ENCODE measurements at regions not wholly inside any gene's neighbourhood (a gene's known extent, or its start where the extent isn't known, plus 50 kb on each side); places are given as distances from the start of the nearest gene placed in this dataset.

GRCh38 chr9:107730666-107731065, 241.1 kb upstream of the KLF4 start:
- TF ChIP-seq POLR2A (IDR thresholded peaks at IDR 0.05), result no peak
- TF ChIP-seq CTCF (IDR thresholded peaks at IDR 0.05), result no peak
- Histone ChIP-seq H3K4me1 (peaks cover 13 to 36% (median 27%) of the 10 kb centered on the region in 3 donors), H3K27me3 (no peaks in the 10 kb centered on the region), H3K4me3 (no peak overlapping the region), H3K36me3 (no peaks in the 10 kb centered on the region), H3K9me3 (no peaks in the 10 kb centered on the region), H3K27ac (no peak overlapping the region)
- DNase-seq, result no peak
- WGBS, 2 donors, result 89 to 100% methylated on average over 1 of the region's 1 CpG
- intact Hi-C loops (cut with DNase I), result loop anchor here (10.0 kb wide), 1 partner anchor 236 kb away; no protein-coding TSS in a partner anchor

GRCh38 chr9:107727086-107727780, 237.7 kb upstream of the KLF4 start:
- WGBS, 2 donors, result 62 to 80% methylated on average over 5 of the region's 5 CpGs
- no peak overlapping the region for H3K4me3 ChIP-seq
- no peak overlapping the region for H3K27ac ChIP-seq
- no peaks in the 10 kb centered on the region for H3K9me3 ChIP-seq
- no peaks in the 10 kb centered on the region for H3K36me3 ChIP-seq
- no peaks in the 10 kb centered on the region for H3K27me3 ChIP-seq
- peaks cover 0 to 1% (median 0%) of the 10 kb centered on the region in 3 donors for H3K4me1 ChIP-seq
- DNase-seq, result no peak
- intact Hi-C loops (cut with DNase I), result no loop called here
- TF ChIP-seq POLR2A (IDR thresholded peaks at IDR 0.05), result no peak
- TF ChIP-seq CTCF (IDR thresholded peaks at IDR 0.05), result no peak

GRCh38 chr9:107723015-107723414, 233.4 kb upstream of the KLF4 start:
- intact Hi-C loops (cut with DNase I), result no loop called here
- Histone ChIP-seq H3K4me1 (no peaks in the 10 kb centered on the region), H3K9me3 (no peaks in the 10 kb centered on the region), H3K27ac (no peak overlapping the region), H3K27me3 (peaks cover 0 to 8% (median 0%) of the 10 kb centered on the region in 4 donors), H3K36me3 (no peaks in the 10 kb centered on the region), H3K4me3 (no peak overlapping the region)
- WGBS, 2 donors, result 75 to 85% methylated on average over 4 of the region's 4 CpGs
- no peak for TF ChIP-seq POLR2A (IDR thresholded peaks at IDR 0.05)
- TF ChIP-seq CTCF (IDR thresholded peaks at IDR 0.05), result no peak
- DNase-seq, result no peak

- peaks cover 0 to 8% (median 0%) of the 10 kb centered on the region in 4 donors for H3K27me3 ChIP-seq
- DNase-seq, result no peak
- no peak for TF ChIP-seq CTCF (IDR thresholded peaks at IDR 0.05)
- H3K36me3 ChIP-seq, result no peaks in the 10 kb centered on the region
- H3K4me1 ChIP-seq, result no peaks in the 10 kb centered on the region
- no peaks in the 10 kb centered on the region for H3K9me3 ChIP-seq
- H3K4me3 ChIP-seq, result no peak overlapping the region
- no peak overlapping the region for H3K27ac ChIP-seq
- intact Hi-C loops (cut with DNase I), result no loop called here
- WGBS, 2 donors, result 58 to 67% methylated on average over 5 of the region's 5 CpGs
These were observed 232.2 kb upstream of the KLF4 start for GRCh38 chr9:107721705-107722245.

GRCh38 chr9:107720501-107720900, 230.9 kb upstream of the KLF4 start:
- TF ChIP-seq CTCF (IDR thresholded peaks at IDR 0.05) (no peak), POLR2A (IDR thresholded peaks at IDR 0.05) (no peak)
- Histone ChIP-seq H3K4me1 (no peaks in the 10 kb centered on the region), H3K27ac (no peak overlapping the region), H3K36me3 (no peaks in the 10 kb centered on the region), H3K27me3 (peaks cover 0 to 8% (median 0%) of the 10 kb centered on the region in 4 donors), H3K9me3 (no peaks in the 10 kb centered on the region), H3K4me3 (no peak overlapping the region)
- 83 to 85% methylated on average over 2 of the region's 2 CpGs for WGBS, 2 donors
- no peak for DNase-seq
- intact Hi-C loops (cut with DNase I), result no loop called here
